Ishikawa (cell line): ENCODE measurements at regions not wholly inside any gene's neighbourhood (a gene's known extent, or its start where the extent isn't known, plus 50 kb on each side); places are given as distances from the start of the nearest gene placed in this dataset.

Experiments
- CEBPB ChIP-seq: IDR thresholded peaks from 2 replicates; pipeline ENCODE4 v1.6.1; 2012
- CREB1 ChIP-seq: IDR thresholded peaks from 2 replicates; pipeline ENCODE4 v1.6.1; 2012; ENCODE audit warnings: low read depth
- EGR1 ChIP-seq: IDR thresholded peaks from 2 replicates; pipeline ENCODE4 v1.6.1; 2012
- EP300 ChIP-seq: IDR thresholded peaks from 2 replicates; pipeline ENCODE4 v1.6.1; 2012; ENCODE audit warnings: borderline replicate concordance
- FOXM1 ChIP-seq: IDR thresholded peaks from 2 replicates; pipeline ENCODE4 v1.6.1; 2012; ENCODE audit warnings: low read depth, borderline replicate concordance
- MAX ChIP-seq: IDR thresholded peaks from 2 replicates; pipeline ENCODE4 v1.6.1; 2012
- NFIC ChIP-seq: IDR thresholded peaks from 2 replicates; pipeline ENCODE4 v1.6.1; 2012
- RAD21 ChIP-seq: IDR thresholded peaks from 2 replicates; pipeline ENCODE4 v1.6.1; 2012; ENCODE audit warnings: low read depth
- REST ChIP-seq: IDR thresholded peaks from 2 replicates; pipeline ENCODE4 v1.6.1; 2012; ENCODE audit warnings: low read depth, mild to moderate bottlenecking
- TAF1 ChIP-seq: IDR thresholded peaks from 2 replicates; pipeline ENCODE4 v1.6.1; 2012; ENCODE audit warnings: low read depth, mild to moderate bottlenecking
- TCF12 ChIP-seq: IDR thresholded peaks from 2 replicates; pipeline ENCODE4 v1.6.1; 2012; ENCODE audit warnings: low read depth
- TEAD4 ChIP-seq: IDR thresholded peaks from 2 replicates; pipeline ENCODE4 v1.6.1; 2012
- YY1 ChIP-seq: IDR thresholded peaks from 2 replicates; pipeline ENCODE4 v1.6.1; 2012; ENCODE audit warnings: low read depth
- ZBTB7A ChIP-seq: IDR thresholded peaks from 2 replicates; pipeline ENCODE4 v1.6.1; 2012; ENCODE audit warnings: low read depth
- TF ChIP-seq, protein P1 (sequence below): IDR thresholded peaks from 2 replicates; pipeline ENCODE4 v1.6.1; 2012

DNA sequence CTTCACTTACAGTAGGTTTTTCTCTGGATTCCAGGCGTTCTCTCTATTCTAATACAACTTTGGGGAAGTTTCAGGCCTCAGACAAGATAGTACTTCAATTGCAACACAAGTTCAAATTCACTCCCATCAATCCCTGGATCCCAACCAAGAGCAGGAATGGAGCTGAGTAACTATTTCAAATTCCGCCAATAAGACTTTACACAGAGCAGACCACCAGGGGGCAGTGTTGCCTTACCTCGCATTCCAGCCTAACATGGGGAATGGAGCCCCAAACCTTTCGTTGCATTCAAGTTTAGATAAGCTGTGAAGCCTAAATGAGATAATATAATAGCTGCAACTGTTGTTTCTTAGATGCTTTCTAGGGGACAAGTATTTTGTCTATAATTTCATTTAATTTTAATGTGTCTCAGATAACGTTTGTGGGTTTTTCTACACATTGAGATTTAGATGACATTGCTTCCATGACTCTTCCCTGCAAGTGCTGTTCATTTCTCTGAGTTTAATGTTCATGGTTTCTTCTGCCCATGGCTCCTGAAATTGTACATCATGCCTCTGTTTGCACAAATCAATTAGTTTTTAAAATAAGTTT lies 186.7 kb downstream of the NSUN3 start:
- TF ChIP-seq FOXM1 (no peak), ZBTB7A (no peak), CREB1 (no peak), NFIC (no peak), REST (no peak), MAX (no peak), EGR1 (no peak), EP300 (no peak), YY1 (0 out of 2 replicates have a peak, but pooled peaks have one; percentile 16), RAD21 (peak; percentile 91), CEBPB (no peak), TEAD4 (peak; percentile 76), TAF1 (no peak), TCF12 (no peak)
- TF ChIP-seq, protein P1, sequence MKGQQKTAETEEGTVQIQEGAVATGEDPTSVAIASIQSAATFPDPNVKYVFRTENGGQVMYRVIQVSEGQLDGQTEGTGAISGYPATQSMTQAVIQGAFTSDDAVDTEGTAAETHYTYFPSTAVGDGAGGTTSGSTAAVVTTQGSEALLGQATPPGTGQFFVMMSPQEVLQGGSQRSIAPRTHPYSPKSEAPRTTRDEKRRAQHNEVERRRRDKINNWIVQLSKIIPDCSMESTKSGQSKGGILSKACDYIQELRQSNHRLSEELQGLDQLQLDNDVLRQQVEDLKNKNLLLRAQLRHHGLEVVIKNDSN, result no peak

DNA sequence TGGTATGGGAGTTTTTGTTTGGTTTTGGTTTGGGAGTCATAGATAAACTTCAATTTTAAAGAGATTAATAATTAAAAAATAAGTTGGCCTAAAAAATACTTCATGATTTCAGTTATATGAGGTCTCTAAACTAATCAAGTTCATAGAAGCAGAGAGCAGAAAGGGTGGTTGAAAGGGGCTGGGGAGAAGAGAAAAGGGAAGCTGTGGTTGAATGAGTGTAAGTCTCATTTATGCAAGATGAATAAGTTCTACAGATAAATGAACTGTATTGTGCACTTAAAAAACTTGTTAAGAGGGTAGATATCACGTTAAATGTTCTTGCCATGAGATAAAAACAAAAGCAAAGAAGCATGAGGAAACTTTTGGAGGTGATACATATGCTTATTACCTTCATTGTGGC lies 188.7 kb downstream of the NSUN3 start:
- no peak for TF ChIP-seq YY1
- no peak for TF ChIP-seq MAX
- TF ChIP-seq TCF12, result no peak
- TF ChIP-seq CEBPB, result no peak
- no peak for TF ChIP-seq FOXM1
- no peak for TF ChIP-seq NFIC
- no peak for TF ChIP-seq TAF1
- no peak for TF ChIP-seq CREB1
- no peak for TF ChIP-seq RAD21
- TF ChIP-seq, protein P1, result no peak
- no peak for TF ChIP-seq TEAD4
- TF ChIP-seq REST, result no peak
- TF ChIP-seq EP300, result no peak
- no peak for TF ChIP-seq ZBTB7A

GRCh38 chr3:94252316-94252715 lies 189.5 kb downstream of the NSUN3 start:
- no peak for TF ChIP-seq NFIC
- no peak for TF ChIP-seq EGR1
- TF ChIP-seq TCF12, result no peak
- no peak for TF ChIP-seq MAX
- no peak for TF ChIP-seq TAF1
- TF ChIP-seq YY1, result no peak
- no peak for TF ChIP-seq TEAD4
- TF ChIP-seq, protein P1, result no peak
- TF ChIP-seq ZBTB7A, result no peak
- TF ChIP-seq REST, result no peak
- no peak for TF ChIP-seq EP300
- TF ChIP-seq CEBPB, result no peak
- no peak for TF ChIP-seq RAD21
- no peak for TF ChIP-seq FOXM1
- no peak for TF ChIP-seq CREB1
